Mucosa of stomach (tissue), 1 donor: ENCODE measurements at regions not wholly inside any gene's neighbourhood (a gene's known extent, or its start where the extent isn't known, plus 50 kb on each side); places are given as distances from the start of the nearest gene placed in this dataset.

Experiments used
- H3K27me3 ChIP-seq: one replicate; pipeline ENCODE4 v1.7.0; 2013; ENCODE audit warnings: mild to moderate bottlenecking, low read length; ENCODE audit not compliant: control insufficient read depth, insufficient read depth
- H3K36me3 ChIP-seq: one replicate; pipeline ENCODE4 v1.7.0; 2013; ENCODE audit warnings: low read length; ENCODE audit not compliant: control insufficient read depth, insufficient read depth
- H3K4me1 ChIP-seq: one replicate; pipeline ENCODE4 v1.7.0; 2013; ENCODE audit warnings: mild to moderate bottlenecking, low read length; ENCODE audit not compliant: control insufficient read depth, insufficient read depth
- H3K4me3 ChIP-seq: one replicate; pipeline ENCODE4 v1.7.0; 2013; ENCODE audit warnings: low read length
- H3K9ac ChIP-seq: one replicate; pipeline ENCODE4 v1.7.0; 2013; ENCODE audit warnings: mild to moderate bottlenecking, low read length, moderate library complexity
- H3K9me3 ChIP-seq: one replicate; pipeline ENCODE4 v1.7.0; 2013; ENCODE audit warnings: mild to moderate bottlenecking, low read length, moderate library complexity; ENCODE audit not compliant: control insufficient read depth
- donor health status: Pancreatic carcinoma.

GRCh38 chr5:116930616-116931015, 356.0 kb upstream of the SEMA6A start:
- Histone ChIP-seq H3K27me3 (no peaks in the 10 kb centered on the region), H3K9ac (no peak overlapping the region), H3K4me1 (no peaks in the 10 kb centered on the region), H3K9me3 (no peaks in the 10 kb centered on the region), H3K4me3 (no peak overlapping the region), H3K36me3 (no peaks in the 10 kb centered on the region)

GRCh38 chr5:116923344-116923743, 348.7 kb upstream of the SEMA6A start:
- Histone ChIP-seq H3K4me1 (no peaks in the 10 kb centered on the region), H3K9ac (no peak overlapping the region)

GRCh38 chr5:116922532-116922931, 347.9 kb upstream of the SEMA6A start:
- no peaks in the 10 kb centered on the region for H3K4me1 ChIP-seq
- H3K9me3 ChIP-seq: no peaks in the 10 kb centered on the region
- H3K27me3 ChIP-seq: no peaks in the 10 kb centered on the region
- no peak overlapping the region for H3K9ac ChIP-seq
- H3K4me3 ChIP-seq: no peak overlapping the region
- H3K36me3 ChIP-seq: no peaks in the 10 kb centered on the region

More at GRCh38 chr5:116923344-116923743, 348.7 kb upstream of the SEMA6A start:
- H3K36me3 ChIP-seq: no peaks in the 10 kb centered on the region
- no peaks in the 10 kb centered on the region for H3K27me3 ChIP-seq
- H3K9me3 ChIP-seq: no peaks in the 10 kb centered on the region
- H3K4me3 ChIP-seq: no peak overlapping the region

GRCh38 chr5:116914869-116915504, 340.4 kb upstream of the SEMA6A start:
- H3K27me3 ChIP-seq: no peaks in the 10 kb centered on the region
- no peak overlapping the region for H3K9ac ChIP-seq
- no peaks in the 10 kb centered on the region for H3K36me3 ChIP-seq
- no peak overlapping the region for H3K4me3 ChIP-seq
- no peaks in the 10 kb centered on the region for H3K4me1 ChIP-seq
- H3K9me3 ChIP-seq: no peaks in the 10 kb centered on the region

GRCh38 chr5:116912221-116912620, 337.6 kb upstream of the SEMA6A start:
- Histone ChIP-seq H3K4me1 (no peaks in the 10 kb centered on the region), H3K9me3 (no peaks in the 10 kb centered on the region), H3K4me3 (no peak overlapping the region), H3K36me3 (no peaks in the 10 kb centered on the region), H3K27me3 (no peaks in the 10 kb centered on the region), H3K9ac (no peak overlapping the region)

GRCh38 chr5:116911074-116911473, 336.5 kb upstream of the SEMA6A start:
- Histone ChIP-seq H3K9ac (no peak overlapping the region), H3K9me3 (no peaks in the 10 kb centered on the region), H3K27me3 (no peaks in the 10 kb centered on the region), H3K4me1 (no peaks in the 10 kb centered on the region), H3K36me3 (no peaks in the 10 kb centered on the region), H3K4me3 (no peak overlapping the region)

- Histone ChIP-seq H3K9me3 (no peaks in the 10 kb centered on the region), H3K9ac (no peak overlapping the region), H3K36me3 (no peaks in the 10 kb centered on the region), H3K27me3 (no peaks in the 10 kb centered on the region), H3K4me1 (no peaks in the 10 kb centered on the region), H3K4me3 (no peak overlapping the region)
Measured at GRCh38 chr5:116908537-116908936, 333.9 kb upstream of the SEMA6A start.

- no peaks in the 10 kb centered on the region for H3K36me3 ChIP-seq
Measured at GRCh38 chr5:116905885-116906284, 331.3 kb upstream of the SEMA6A start.

GRCh38 chr5:116900793-116901192, 326.2 kb upstream of the SEMA6A start:
- H3K27me3 ChIP-seq: no peaks in the 10 kb centered on the region
- H3K9me3 ChIP-seq: no peaks in the 10 kb centered on the region
- H3K4me3 ChIP-seq: no peak overlapping the region
- H3K4me1 ChIP-seq: no peaks in the 10 kb centered on the region
- H3K9ac ChIP-seq: no peak overlapping the region
- H3K36me3 ChIP-seq: no peaks in the 10 kb centered on the region

More at GRCh38 chr5:116905885-116906284, 331.3 kb upstream of the SEMA6A start:
- no peaks in the 10 kb centered on the region for H3K27me3 ChIP-seq
- H3K4me3 ChIP-seq: no peak overlapping the region
- no peak overlapping the region for H3K9ac ChIP-seq
- H3K4me1 ChIP-seq: no peaks in the 10 kb centered on the region
- H3K9me3 ChIP-seq: no peaks in the 10 kb centered on the region

GRCh38 chr5:116898917-116899316, 324.3 kb upstream of the SEMA6A start:
- Histone ChIP-seq H3K27me3 (no peaks in the 10 kb centered on the region), H3K4me3 (no peak overlapping the region), H3K9ac (no peak overlapping the region), H3K36me3 (no peaks in the 10 kb centered on the region), H3K4me1 (no peaks in the 10 kb centered on the region), H3K9me3 (no peaks in the 10 kb centered on the region)

- H3K9ac ChIP-seq: no peak overlapping the region
- H3K36me3 ChIP-seq: no peaks in the 10 kb centered on the region
- no peak overlapping the region for H3K4me3 ChIP-seq
- H3K4me1 ChIP-seq: no peaks in the 10 kb centered on the region
- H3K27me3 ChIP-seq: no peaks in the 10 kb centered on the region
- no peaks in the 10 kb centered on the region for H3K9me3 ChIP-seq
Measured at GRCh38 chr5:116897291-116897690, 322.7 kb upstream of the SEMA6A start.

- Histone ChIP-seq H3K9me3 (no peaks in the 10 kb centered on the region), H3K27me3 (no peaks in the 10 kb centered on the region), H3K36me3 (no peaks in the 10 kb centered on the region), H3K4me1 (no peaks in the 10 kb centered on the region), H3K9ac (no peak overlapping the region), H3K4me3 (no peak overlapping the region)
Measured at GRCh38 chr5:116896001-116896400, 321.4 kb upstream of the SEMA6A start.

GRCh38 chr5:116892993-116893392, 318.4 kb upstream of the SEMA6A start:
- Histone ChIP-seq H3K36me3 (no peaks in the 10 kb centered on the region), H3K9me3 (no peaks in the 10 kb centered on the region), H3K4me1 (no peaks in the 10 kb centered on the region), H3K27me3 (no peaks in the 10 kb centered on the region), H3K9ac (no peak overlapping the region), H3K4me3 (no peak overlapping the region)
